ENCODE measurements at regions not wholly inside any gene's neighbourhood (a gene's known extent, or its start where the extent isn't known, plus 50 kb on each side); places are given as distances from the start of the nearest gene placed in this dataset.

GRCh38 chr13:111952814-111953213 is 114.1 kb upstream of the SOX1 start:
- Mint-ChIP-seq H3K4me3 (no peak overlapping the region), H3K9me3 (peaks cover 7% of the 10 kb centered on the region), H3K4me1 (no peaks in the 10 kb centered on the region), H3K36me3 (ENCODE audit: low read depth) (no peaks in the 10 kb centered on the region), H3K27me3 (no peaks in the 10 kb centered on the region), H3K27ac (no peak overlapping the region)
- TF ChIP-seq CTCF (IDR thresholded peaks at IDR 0.05): no peak
- CTCF ChIA-PET: no interaction called here
- intact Hi-C loops (cut with micrococcal nuclease): no loop called here
- POLR2A ChIA-PET: no interaction called here
- ATAC-seq (ENCODE audit: low read depth) (no peak), DNase-seq (no peak)

DNA sequence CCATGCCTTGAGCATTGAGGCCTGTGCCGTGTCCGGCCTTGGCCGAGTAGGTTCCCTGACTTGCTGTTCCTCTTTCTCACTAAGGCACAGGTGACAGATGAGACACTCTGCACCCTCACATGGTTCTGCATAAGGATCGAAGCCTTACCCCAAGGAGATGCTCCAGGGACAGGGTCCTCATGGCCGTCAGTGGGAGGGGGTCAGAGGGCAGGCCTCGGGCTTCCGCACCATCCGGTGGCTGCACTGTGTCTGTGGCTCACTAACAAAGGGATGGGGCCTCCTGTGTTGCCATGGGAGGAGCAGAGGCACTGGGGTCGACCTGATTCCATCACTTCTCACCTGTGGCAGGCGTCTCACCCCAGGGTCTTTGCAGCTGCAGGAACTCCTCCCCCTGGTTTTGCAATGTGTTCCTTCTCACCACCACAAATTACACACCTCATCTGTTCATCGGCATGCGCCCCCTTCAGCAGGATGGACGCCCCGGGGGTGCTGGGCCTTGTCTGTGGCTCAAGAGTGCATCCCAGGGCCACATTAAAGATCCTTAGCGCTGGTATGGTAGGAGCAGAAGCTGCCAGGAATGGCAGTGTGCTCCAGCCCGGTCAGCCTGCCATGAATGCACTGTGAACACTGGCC is 113.3 kb upstream of the SOX1 start:
- H3K9me3 Mint-ChIP-seq: peaks cover 7% of the 10 kb centered on the region
- DNase-seq (no peak), ATAC-seq (ENCODE audit: low read depth) (no peak)
- no peaks in the 10 kb centered on the region for H3K36me3 Mint-ChIP-seq (ENCODE audit: low read depth)
- H3K27ac Mint-ChIP-seq: no peak overlapping the region
- ChIA-PET POLR2A (no interaction called here), CTCF (no interaction called here)
- intact Hi-C loops (cut with micrococcal nuclease): no loop called here
- no peaks in the 10 kb centered on the region for H3K27me3 Mint-ChIP-seq
- no peak overlapping the region for H3K4me3 Mint-ChIP-seq
- H3K4me1 Mint-ChIP-seq: no peaks in the 10 kb centered on the region
- TF ChIP-seq CTCF (IDR thresholded peaks at IDR 0.05): no peak

- intact Hi-C loops (cut with micrococcal nuclease): no loop called here
- no peak for TF ChIP-seq CTCF (IDR thresholded peaks at IDR 0.05)
- POLR2A ChIA-PET: no interaction called here
Observed at GRCh38 chr13:111954661-111955411, 112.1 kb upstream of the SOX1 start.

GRCh38 chr13:111955412-111956065 is 111.4 kb upstream of the SOX1 start:
- intact Hi-C loops (cut with micrococcal nuclease): no loop called here
- ChIA-PET CTCF (no interaction called here), POLR2A (no interaction called here)
- Mint-ChIP-seq H3K27me3 (no peaks in the 10 kb centered on the region), H3K27ac (no peak overlapping the region), H3K4me3 (no peak overlapping the region), H3K4me1 (no peaks in the 10 kb centered on the region), H3K36me3 (ENCODE audit: low read depth) (no peaks in the 10 kb centered on the region), H3K9me3 (peaks cover 5% of the 10 kb centered on the region)
- DNase-seq: no peak
- no peak for ATAC-seq (ENCODE audit: low read depth)
- no peak for TF ChIP-seq CTCF (IDR thresholded peaks at IDR 0.05)

More at GRCh38 chr13:111954661-111955411, 112.1 kb upstream of the SOX1 start:
- H3K4me1 Mint-ChIP-seq: no peaks in the 10 kb centered on the region
- CTCF ChIA-PET: no interaction called here
- H3K4me3 Mint-ChIP-seq: no peak overlapping the region
- peaks cover 5% of the 10 kb centered on the region for H3K9me3 Mint-ChIP-seq
- H3K27ac Mint-ChIP-seq: no peak overlapping the region
- ATAC-seq (ENCODE audit: low read depth) (no peak), DNase-seq (no peak)
- no peaks in the 10 kb centered on the region for H3K27me3 Mint-ChIP-seq
- H3K36me3 Mint-ChIP-seq (ENCODE audit: low read depth): no peaks in the 10 kb centered on the region
